Stomach (tissue), 8 donors: ENCODE measurements at regions not wholly inside any gene's neighbourhood (a gene's known extent, or its start where the extent isn't known, plus 50 kb on each side); places are given as distances from the start of the nearest gene placed in this dataset.
"Not testable (repeated sequence)": the region's sequence is repeated elsewhere in the genome, so short reads cannot be mapped to it uniquely, and the experiment has no call there.

Experiments
- DNase-seq, 2 donors: peaks; one replicate each; pipeline versions ENCODE4 v3.0.0 to v3.0.0-alpha.2; 2013 to 2019
- H3K27ac ChIP-seq, 5 donors: fragments of 200-600 bp in 4 of 5; sonication (generic) in 4 of 5; one replicate each; pipeline ENCODE4 v1.5.1; 2013 to 2019; ENCODE audit warnings: mild to moderate bottlenecking in 1 of 5, moderate library complexity in 1 of 5
- H3K27me3 ChIP-seq, 3 donors: fragments of 200-600 bp; sonication (generic); one replicate each; pipeline ENCODE4 v1.5.1; 2017 to 2019; ENCODE audit warnings: mixed run types in 1 of 3
- H3K36me3 ChIP-seq, 4 donors: fragments of 200-600 bp; sonication (generic); 1 replicate in 3 of 4; 2 replicates in 1 of 4; pipeline ENCODE4 v1.5.1; 2016 to 2019
- H3K4me1 ChIP-seq, 4 donors: fragments of 200-600 bp; sonication (generic); one replicate each; pipeline ENCODE4 v1.5.1; 2016 to 2019
- H3K4me3 ChIP-seq, 4 donors: fragments of 200-600 bp; sonication (generic) in 3 of 4; one replicate each; pipeline ENCODE4 v1.5.1; 2016 to 2019; ENCODE audit warnings: mild to moderate bottlenecking in 1 of 4
- H3K9me3 ChIP-seq, 4 donors: fragments of 200-600 bp; sonication (generic); one replicate each; pipeline ENCODE4 v1.5.1; 2016 to 2019
- CTCF ChIP-seq, 7 experiments: fragments of 450-650 bp in 4 of 7; fragments of 200-600 bp in 3 of 7; sonication (generic) in 3 of 7; IDR thresholded peaks; one replicate each; pipeline ENCODE4 v1.5.1; 2016 to 2019; ENCODE audit warnings: antibody characterized with exemption in 7 of 7, control low read depth in 2 of 7, mild to moderate bottlenecking in 1 of 7
- EP300 ChIP-seq: sonication (generic); formaldehyde crosslinking; IDR thresholded peaks from one replicate; pipeline ENCODE4 v1.6.1; 2017; ENCODE audit warnings: antibody characterized with exemption
- POLR2A ChIP-seq, 4 donors: fragments of 450-650 bp; IDR thresholded peaks; one replicate each; pipeline ENCODE4 v1.6.1; 2016; ENCODE audit warnings: antibody characterized with exemption in 4 of 4, control low read depth in 2 of 4, mild to moderate bottlenecking in 1 of 4, moderate library complexity in 1 of 4
- POLR2AphosphoS5 ChIP-seq, 3 donors: sonication (generic); formaldehyde crosslinking; IDR thresholded peaks; one replicate each; pipeline ENCODE4 v1.6.1; 2016; ENCODE audit warnings: antibody characterized with exemption in 3 of 3
- WGBS, 5 donors: extraction: QIAGEN DNeasy Blood & Tissue Kit in 3 of 5; methylation state at CpG; one replicate each; pipeline versions ENCODE4 v1.1.5 to v1.1.7; 2013 to 2018; 5-methylcytosine and 5-hydroxymethylcytosine counted together
- intact Hi-C: fragments of 100-400 bp; cut with DNase I; formaldehyde crosslinking; loops from one replicate; pipeline ENCODE4 v1.15.1; 2023; ENCODE audit warnings: low total_unique reads
- donor health status: healthy with polysubstance abuse.
- donor health status: Bipolar disorder and iron deficiency.
- donor health status: healthy.

- no peak for TF ChIP-seq POLR2AphosphoS5 (IDR thresholded peaks at IDR 0.05)
- peak in 2 of 7 experiments; percentile 9 to 15 for TF ChIP-seq CTCF (IDR thresholded peaks at IDR 0.05)
- 6 to 31% (median 20%) methylated on average over 3 of the region's 3 CpGs for WGBS, 5 donors
- H3K9me3 ChIP-seq = peaks cover 0 to 11% (median 7%) of the 10 kb centered on the region in 4 donors
- no peaks in the 10 kb centered on the region for H3K27me3 ChIP-seq
- H3K36me3 ChIP-seq = no peaks in the 10 kb centered on the region
- peak in 1 of 2 donors; percentile 28 for DNase-seq
- no peaks in the 10 kb centered on the region for H3K4me1 ChIP-seq
- no peak overlapping the region for H3K4me3 ChIP-seq
- intact Hi-C loops = no loop called here
- H3K27ac ChIP-seq = no peak overlapping the region
Measured at GRCh38 chr5:6291961-6292360, 86.4 kb downstream of the MED10 start.

- 88 to 91% (median 89%) methylated on average over 3 of the region's 3 CpGs for WGBS, 5 donors
- TF ChIP-seq POLR2AphosphoS5 (IDR thresholded peaks at IDR 0.05) (no peak), POLR2A (IDR thresholded peaks at IDR 0.05) (no peak), CTCF (IDR thresholded peaks at IDR 0.05) (no peak), EP300 (no peak)
- Histone ChIP-seq H3K36me3 (no peaks in the 10 kb centered on the region), H3K4me1 (no peaks in the 10 kb centered on the region), H3K27ac (no peak overlapping the region), H3K27me3 (no peaks in the 10 kb centered on the region), H3K4me3 (no peak overlapping the region), H3K9me3 (peaks cover 0 to 3% (median 2%) of the 10 kb centered on the region in 4 donors)
- intact Hi-C loops = no loop called here
- no peak for DNase-seq
Measured at GRCh38 chr5:6289239-6289638, 89.1 kb downstream of the MED10 start.

GRCh38 chr5:6287176-6287575 lies 91.2 kb downstream of the MED10 start:
- Histone ChIP-seq H3K9me3 (peaks cover 0 to 3% (median 2%) of the 10 kb centered on the region in 4 donors), H3K4me3 (no peak overlapping the region), H3K27me3 (no peaks in the 10 kb centered on the region), H3K36me3 (no peaks in the 10 kb centered on the region), H3K4me1 (no peaks in the 10 kb centered on the region), H3K27ac (no peak overlapping the region)
- intact Hi-C loops = no loop called here
- 46 to 56% (median 53%) methylated on average over 6 of the region's 6 CpGs for WGBS, 5 donors
- no peak for TF ChIP-seq CTCF (IDR thresholded peaks at IDR 0.05)
- TF ChIP-seq POLR2AphosphoS5 (IDR thresholded peaks at IDR 0.05) = no peak
- TF ChIP-seq POLR2A (IDR thresholded peaks at IDR 0.05) = no peak
- no peak for TF ChIP-seq EP300
- no peak for DNase-seq

GRCh38 chr5:6286404-6286803 lies 91.9 kb downstream of the MED10 start:
- no peaks in the 10 kb centered on the region for H3K27me3 ChIP-seq
- H3K27ac ChIP-seq = no peak overlapping the region
- H3K4me1 ChIP-seq = no peaks in the 10 kb centered on the region
- H3K36me3 ChIP-seq = no peaks in the 10 kb centered on the region
- TF ChIP-seq EP300 (no peak), POLR2AphosphoS5 (IDR thresholded peaks at IDR 0.05) (no peak), POLR2A (IDR thresholded peaks at IDR 0.05) (no peak), CTCF (IDR thresholded peaks at IDR 0.05) (no peak)
- no peak overlapping the region for H3K4me3 ChIP-seq
- no peak for DNase-seq
- intact Hi-C loops = no loop called here
- peaks cover 0 to 3% (median 2%) of the 10 kb centered on the region in 4 donors for H3K9me3 ChIP-seq
- WGBS, 5 donors = 88 to 95% (median 89%) methylated on average over 7 of the region's 7 CpGs

GRCh38 chr5:6284491-6284890 lies 93.9 kb downstream of the MED10 start:
- H3K27ac ChIP-seq, H3K4me1 ChIP-seq, H3K36me3 ChIP-seq, H3K27me3 ChIP-seq, intact Hi-C loops, H3K4me3 ChIP-seq, DNase-seq, H3K9me3 ChIP-seq: not testable (repeated sequence)
